Amygdala (tissue), 56 donors: ENCODE measurements at regions not wholly inside any gene's neighbourhood (a gene's known extent, or its start where the extent isn't known, plus 50 kb on each side); places are given as distances from the start of the nearest gene placed in this dataset.
"Not testable (repeated sequence)": the region's sequence is repeated elsewhere in the genome, so short reads cannot be mapped to it uniquely, and the experiment has no call there.

Source experiments
- DNase-seq, 56 donors: peaks; one replicate each; lab custom pipeline; 2025; lab: John Stamatoyannopoulos, UW

- no peak for DNase-seq
Measured at GRCh38 chr15:35966781-35967180, 420.8 kb upstream of the DPH6 start.

DNA sequence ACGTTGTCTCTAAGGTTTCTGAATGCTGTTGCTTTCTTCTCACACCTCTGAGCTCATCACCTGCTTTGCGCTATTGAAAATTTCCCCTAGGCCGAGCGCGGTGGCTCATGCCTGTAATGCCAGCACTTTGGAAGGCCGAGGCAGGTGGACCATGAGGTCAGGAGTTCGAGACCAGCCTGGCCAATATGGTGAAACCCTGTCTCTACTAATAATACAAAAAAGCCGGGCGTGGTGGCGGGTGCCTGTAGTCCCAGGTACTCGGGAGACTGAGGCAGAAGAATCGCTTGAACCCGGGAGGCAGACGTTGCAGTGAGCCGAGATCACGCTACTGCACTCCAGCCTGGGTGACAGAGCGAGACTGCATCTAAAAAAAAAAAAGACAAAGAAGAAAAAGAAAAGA, 422.0 kb upstream of the DPH6 start:
- not testable (repeated sequence) for DNase-seq

GRCh38 chr15:35973029-35973428, 427.1 kb upstream of the DPH6 start:
- no peak for DNase-seq

DNA sequence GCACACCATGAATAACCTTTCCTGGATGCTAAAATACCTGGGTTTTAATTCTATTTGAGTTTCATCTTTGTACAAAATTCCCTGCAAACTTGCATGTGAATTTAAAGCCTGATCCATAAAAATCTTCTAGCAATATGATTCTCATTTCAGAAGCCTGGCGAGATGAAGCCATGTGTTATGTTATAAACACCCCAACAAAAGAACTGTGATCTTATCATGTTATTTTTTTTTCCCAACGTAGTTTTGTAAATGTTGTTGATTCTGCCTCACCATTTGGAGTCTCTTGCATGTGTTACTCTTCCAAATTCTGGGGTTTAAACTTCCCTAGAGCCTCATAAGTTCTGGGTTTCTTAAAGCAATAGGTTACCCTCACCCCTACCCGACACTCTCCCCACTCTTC, 428.1 kb upstream of the DPH6 start:
- DNase-seq: no peak

- DNase-seq: no peak
Measured at GRCh38 chr15:35975941-35976340, 430.0 kb upstream of the DPH6 start.

GRCh38 chr15:35979608-35980007, 433.6 kb upstream of the DPH6 start:
- no peak for DNase-seq

GRCh38 chr15:35980719-35981118, 434.8 kb upstream of the DPH6 start:
- no peak for DNase-seq

GRCh38 chr15:35986191-35986721, 440.3 kb upstream of the DPH6 start:
- peak in 1 of 56 donors; percentile 33 for DNase-seq

GRCh38 chr15:35987056-35987455, 441.1 kb upstream of the DPH6 start:
- no peak for DNase-seq

GRCh38 chr15:35991386-35991785, 445.4 kb upstream of the DPH6 start:
- no peak for DNase-seq

DNA sequence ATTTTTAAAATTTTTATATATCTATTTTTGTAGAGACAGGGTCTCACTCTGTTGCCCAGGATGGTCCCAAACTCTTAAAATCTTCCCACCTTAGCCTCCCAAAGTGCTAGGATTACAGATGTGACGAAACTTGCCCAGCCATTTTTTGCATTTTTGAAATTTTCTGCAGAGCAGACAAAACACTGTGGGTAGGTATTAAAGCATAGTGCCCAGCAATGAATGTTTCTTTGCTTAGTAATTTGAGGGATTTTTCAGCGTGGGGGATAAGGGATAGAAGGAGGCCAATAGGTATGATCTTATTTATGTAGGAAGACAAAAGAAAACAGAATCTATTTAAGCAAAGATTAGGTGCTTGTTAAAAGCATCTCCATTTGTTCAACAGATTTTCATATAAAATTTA, 446.8 kb upstream of the DPH6 start:
- no peak for DNase-seq

GRCh38 chr15:35993196-35993595, 447.2 kb upstream of the DPH6 start:
- no peak for DNase-seq

- DNase-seq: no peak
Measured at GRCh38 chr15:35994876-35995275, 448.9 kb upstream of the DPH6 start.

GRCh38 chr15:35998663-35999602, 453.0 kb upstream of the DPH6 start:
- DNase-seq: no peak

DNA sequence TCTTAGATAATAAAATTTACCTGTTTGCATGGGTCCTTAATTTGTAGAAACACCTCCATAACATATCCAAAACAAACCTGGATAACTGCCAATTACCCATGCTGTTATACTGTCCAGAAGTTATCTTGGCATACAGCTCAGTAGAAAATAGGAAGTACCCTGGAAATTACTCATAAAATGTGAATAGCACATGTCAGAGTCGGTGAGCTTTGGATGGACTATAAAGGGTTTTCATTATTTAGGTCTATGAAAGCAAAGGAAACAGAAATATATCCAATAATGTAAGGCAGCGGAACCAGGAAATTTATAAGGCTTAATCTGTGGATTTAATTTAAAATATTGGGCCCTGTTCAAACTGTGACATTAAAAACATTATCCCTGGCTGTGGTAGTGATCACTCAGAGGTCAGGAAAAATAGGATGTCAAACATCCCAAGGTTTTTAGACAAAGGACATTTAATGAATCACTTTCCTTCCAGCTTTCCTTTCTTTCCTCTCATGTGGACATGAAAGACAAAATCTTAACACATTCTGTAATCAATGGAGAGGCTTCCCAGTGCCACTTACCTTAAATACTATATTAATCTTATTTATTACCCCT, 459.0 kb upstream of the DPH6 start:
- DNase-seq: no peak

DNA sequence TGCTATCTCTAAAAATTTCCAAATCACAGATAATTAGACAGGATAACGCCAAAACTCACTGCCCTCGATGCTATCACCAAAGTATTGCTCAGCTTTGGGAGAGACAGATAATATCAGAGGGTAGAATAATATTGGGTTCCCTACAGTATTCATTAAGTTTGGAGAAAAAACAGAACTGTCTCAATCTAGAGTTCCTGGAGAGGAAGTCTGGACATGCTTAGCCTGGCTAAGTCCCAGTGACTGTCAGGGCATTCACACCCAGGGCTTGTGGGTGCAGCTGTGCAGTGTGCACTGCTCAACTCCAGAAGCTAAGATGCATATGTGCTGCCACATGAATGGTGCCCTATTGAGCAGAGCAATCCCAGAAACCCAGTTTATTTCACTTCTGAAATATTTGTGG, 459.6 kb upstream of the DPH6 start:
- DNase-seq: no peak

DNA sequence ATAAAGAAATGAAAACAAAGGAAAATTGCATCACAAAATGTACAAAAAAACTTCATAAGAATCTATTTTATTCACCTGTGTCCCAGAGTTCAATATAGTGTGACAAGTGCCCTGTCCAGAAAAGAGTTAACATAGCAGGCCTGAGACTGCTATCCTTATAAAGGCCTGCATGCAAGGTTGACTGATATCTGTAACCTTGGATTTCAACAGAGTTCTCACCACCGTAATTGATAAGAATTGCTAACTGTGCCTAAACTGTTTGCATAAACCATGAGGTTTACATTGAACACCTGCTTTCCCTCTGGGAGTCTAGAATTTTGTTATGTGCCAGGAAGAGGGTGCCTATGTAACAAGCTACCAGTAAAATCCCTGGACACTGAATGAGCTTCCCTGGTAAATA, 461.7 kb upstream of the DPH6 start:
- no peak for DNase-seq

GRCh38 chr15:36008719-36009118, 462.8 kb upstream of the DPH6 start:
- DNase-seq: no peak

DNA sequence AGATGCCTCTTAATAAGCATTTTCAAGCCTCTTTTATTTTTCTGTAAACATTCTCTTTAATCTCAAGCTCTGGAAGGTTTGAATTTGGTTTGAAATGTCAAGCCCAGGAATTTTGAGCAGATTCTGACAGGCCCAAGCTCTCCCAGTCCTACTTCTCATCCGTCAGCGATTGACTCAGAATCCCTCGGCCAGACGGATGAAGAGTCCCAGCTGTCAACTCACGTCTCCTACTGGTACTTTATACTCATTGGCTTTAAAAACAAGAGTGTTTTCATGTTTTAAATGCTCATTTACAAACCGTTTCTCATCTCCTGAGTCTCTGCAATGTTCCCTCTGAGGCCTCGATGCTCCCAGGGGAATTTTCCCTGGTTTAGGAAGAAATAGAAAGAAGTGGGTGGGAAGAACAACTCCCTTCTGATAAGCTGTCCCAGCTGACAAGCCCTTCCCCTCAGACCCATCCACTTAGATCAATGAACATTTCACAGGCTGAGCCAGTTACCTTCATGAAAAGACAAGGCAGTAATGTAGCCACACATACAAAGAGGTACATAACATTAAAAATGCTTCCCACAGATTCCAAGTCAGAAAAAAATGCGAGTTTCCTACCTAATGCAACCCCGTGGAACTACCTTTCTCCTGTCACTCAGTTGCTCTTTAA, 478.2 kb upstream of the DPH6 start:
- DNase-seq: peak in 3 of 56 donors; percentile 1 to 2 (median 1)

DNA sequence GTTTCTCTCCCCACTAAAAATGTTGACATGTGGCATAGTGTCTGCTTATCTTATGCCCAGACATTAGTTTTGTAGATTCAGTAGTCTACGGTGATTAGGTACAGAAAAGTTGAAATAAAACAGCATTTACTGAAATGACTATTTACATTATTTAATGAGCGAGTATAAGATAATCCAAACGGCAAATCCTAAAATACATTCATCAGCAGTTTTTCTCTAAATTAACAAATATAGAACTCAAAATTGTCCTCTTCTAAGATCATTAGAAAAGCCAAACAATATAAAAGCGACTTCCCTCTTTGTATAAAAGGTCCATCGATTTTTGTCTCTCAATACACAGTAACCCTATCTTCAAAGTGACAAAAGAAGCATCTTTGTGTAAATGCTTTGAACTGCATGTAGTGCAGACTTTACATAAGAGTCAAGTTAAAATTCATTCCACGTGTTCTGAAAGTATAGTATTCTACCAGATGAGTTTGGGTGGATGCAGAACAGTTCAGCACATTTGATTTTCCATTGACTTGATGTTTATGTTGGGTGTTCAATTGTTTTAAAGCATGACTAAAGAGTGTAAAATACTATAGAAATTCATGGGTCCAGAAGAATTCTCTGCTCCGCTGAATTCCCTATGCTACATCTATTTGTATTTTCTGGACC, 480.8 kb upstream of the DPH6 start:
- no peak for DNase-seq
